Ascending aorta (tissue), 2 donors: ENCODE measurements at regions not wholly inside any gene's neighbourhood (a gene's known extent, or its start where the extent isn't known, plus 50 kb on each side); places are given as distances from the start of the nearest gene placed in this dataset.

Source experiments
- DNase-seq, 2 donors: peaks; one replicate each; pipeline ENCODE4 v3.0.0-alpha.2; 2019; ENCODE audit warnings: low spot score in 2 of 2
- H3K27ac ChIP-seq, 2 donors: fragments of 200-600 bp; sonication (generic); one replicate each; pipeline ENCODE4 v1.5.1; 2016 to 2017; ENCODE audit warnings: mild to moderate bottlenecking in 1 of 2
- H3K27me3 ChIP-seq: fragments of 200-600 bp; sonication (generic); one replicate; pipeline ENCODE4 v1.5.1; 2017
- H3K36me3 ChIP-seq, 2 donors: fragments of 200-600 bp; sonication (generic); one replicate each; pipeline ENCODE4 v1.5.1; 2016
- H3K4me1 ChIP-seq, 2 donors: fragments of 200-600 bp; sonication (generic); one replicate each; pipeline ENCODE4 v1.5.1; 2016 to 2017; ENCODE audit warnings: mild to moderate bottlenecking in 1 of 2
- H3K4me3 ChIP-seq, 2 donors: fragments of 200-600 bp; sonication (generic); one replicate each; pipeline ENCODE4 v1.5.1; 2016 to 2017; ENCODE audit warnings: mild to moderate bottlenecking in 1 of 2
- H3K9me3 ChIP-seq, 2 donors: fragments of 200-600 bp; sonication (generic); one replicate each; pipeline ENCODE4 v1.5.1; 2016
- CTCF ChIP-seq, 3 experiments: fragments of 200-600 bp in 2 of 3; fragments of 450-650 bp in 1 of 3; sonication (generic) in 2 of 3; IDR thresholded peaks; one replicate each; pipeline ENCODE4 v1.5.1; 2016 to 2019; ENCODE audit warnings: antibody characterized with exemption in 3 of 3, mild to moderate bottlenecking in 1 of 3, moderate library complexity in 1 of 3
- intact Hi-C: fragments of 100-400 bp; cut with DNase I; formaldehyde crosslinking; loops from one replicate; pipeline ENCODE4 v1.15.1; 2023

GRCh38 chr2:239609162-239609561 lies 208.3 kb upstream of the HDAC4 start:
- no peaks in the 10 kb centered on the region for H3K4me1 ChIP-seq
- H3K9me3 ChIP-seq: no peaks in the 10 kb centered on the region
- DNase-seq: peak in 1 of 2 donors; percentile 61
- H3K36me3 ChIP-seq: no peaks in the 10 kb centered on the region
- H3K27me3 ChIP-seq: no peaks in the 10 kb centered on the region
- H3K4me3 ChIP-seq: no peak overlapping the region
- TF ChIP-seq CTCF (IDR thresholded peaks at IDR 0.05): no peak
- intact Hi-C loops: no loop called here
- no peak overlapping the region for H3K27ac ChIP-seq

GRCh38 chr2:239608723-239609122 lies 207.9 kb upstream of the HDAC4 start:
- Histone ChIP-seq H3K4me1 (no peaks in the 10 kb centered on the region), H3K4me3 (no peak overlapping the region), H3K9me3 (no peaks in the 10 kb centered on the region), H3K27me3 (no peaks in the 10 kb centered on the region), H3K27ac (no peak overlapping the region), H3K36me3 (no peaks in the 10 kb centered on the region)
- TF ChIP-seq CTCF (IDR thresholded peaks at IDR 0.05): no peak
- intact Hi-C loops: no loop called here
- peak in 1 of 2 donors; percentile 45 for DNase-seq

GRCh38 chr2:239608260-239608659 lies 207.4 kb upstream of the HDAC4 start:
- DNase-seq: no peak
- H3K27me3 ChIP-seq: no peaks in the 10 kb centered on the region
- no peak overlapping the region for H3K4me3 ChIP-seq
- no peak overlapping the region for H3K27ac ChIP-seq
- H3K9me3 ChIP-seq: no peaks in the 10 kb centered on the region
- no peaks in the 10 kb centered on the region for H3K4me1 ChIP-seq
- intact Hi-C loops: no loop called here
- H3K36me3 ChIP-seq: no peaks in the 10 kb centered on the region
- no peak for TF ChIP-seq CTCF (IDR thresholded peaks at IDR 0.05)

- Histone ChIP-seq H3K4me3 (no peak overlapping the region), H3K27ac (no peak overlapping the region), H3K4me1 (no peaks in the 10 kb centered on the region), H3K36me3 (no peaks in the 10 kb centered on the region), H3K9me3 (no peaks in the 10 kb centered on the region), H3K27me3 (no peaks in the 10 kb centered on the region)
- no peak for TF ChIP-seq CTCF (IDR thresholded peaks at IDR 0.05)
- intact Hi-C loops: no loop called here
- DNase-seq: peak in 1 of 2 donors; percentile 52
These were observed 206.8 kb upstream of the HDAC4 start for GRCh38 chr2:239607517-239608191.

GRCh38 chr2:239606741-239607516 lies 206.1 kb upstream of the HDAC4 start:
- intact Hi-C loops: no loop called here
- Histone ChIP-seq H3K27me3 (no peaks in the 10 kb centered on the region), H3K36me3 (no peaks in the 10 kb centered on the region), H3K9me3 (no peaks in the 10 kb centered on the region), H3K4me3 (no peak overlapping the region), H3K4me1 (no peaks in the 10 kb centered on the region), H3K27ac (no peak overlapping the region)
- no peak for TF ChIP-seq CTCF (IDR thresholded peaks at IDR 0.05)
- peak in 1 of 2 donors; percentile 11 for DNase-seq
